ENCODE measurements at regions not wholly inside any gene's neighbourhood (a gene's known extent, or its start where the extent isn't known, plus 50 kb on each side); places are given as distances from the start of the nearest gene placed in this dataset.

DNA sequence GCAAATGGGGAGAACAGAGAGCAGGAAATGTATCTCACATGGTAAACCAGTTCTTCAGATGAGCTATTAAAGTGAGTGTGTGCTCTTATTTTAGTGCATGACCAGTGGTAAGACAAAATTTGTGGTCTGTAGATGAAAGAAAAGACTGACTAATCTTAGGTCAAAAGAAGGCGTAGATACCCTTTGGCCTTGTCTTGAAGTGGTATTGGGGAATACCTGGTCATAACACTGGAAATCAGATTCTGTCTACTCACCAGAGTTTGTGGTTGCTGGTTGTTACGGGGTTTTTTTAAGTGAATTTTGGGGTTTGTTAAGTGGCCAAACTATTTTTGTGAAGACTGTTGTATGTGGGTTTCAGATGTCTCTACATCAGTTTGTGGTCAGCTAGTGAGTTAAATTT, 173.5 kb downstream of the KDM5D start:
- H3K4me3 ChIP-seq (ENCODE audit: low read length): no peak overlapping the region
- no peaks in the 10 kb centered on the region for H3K9me3 ChIP-seq (ENCODE audit: control insufficient read depth, insufficient read depth, low read length)
- ATAC-seq: no peak
- Mint-ChIP-seq H3K9me3 (no peaks in the 10 kb centered on the region), H3K27me3 (ENCODE audit: low read depth in 2 of 2) (no peaks in the 10 kb centered on the region), H3K4me1 (peaks cover 0 to 39% of the 10 kb centered on the region in 2 donors), H3K36me3 (no peaks in the 10 kb centered on the region), H3K27ac (peak overlapping the region in 1 of 2 donors; percentile 77), H3K4me3 (no peak overlapping the region)
- intact Hi-C loops (cut with micrococcal nuclease): no loop called here
- DNase-seq: peak in 1 of 2 donors; percentile 8
- H3K4me1 ChIP-seq (ENCODE audit: control insufficient read depth, insufficient read depth, low read length): peaks cover 9% of the 10 kb centered on the region
- H3K27me3 ChIP-seq (ENCODE audit: control insufficient read depth, insufficient read depth, low read length): no peaks in the 10 kb centered on the region
- no peaks in the 10 kb centered on the region for H3K36me3 ChIP-seq (ENCODE audit: control insufficient read depth, insufficient read depth, low read length)
- 7% methylated on average over 1 of the region's 2 CpGs for WGBS (ENCODE audit: insufficient coverage)
- H3K27ac ChIP-seq (ENCODE audit: low read length): no peak overlapping the region
- TF ChIP-seq, protein P1, sequence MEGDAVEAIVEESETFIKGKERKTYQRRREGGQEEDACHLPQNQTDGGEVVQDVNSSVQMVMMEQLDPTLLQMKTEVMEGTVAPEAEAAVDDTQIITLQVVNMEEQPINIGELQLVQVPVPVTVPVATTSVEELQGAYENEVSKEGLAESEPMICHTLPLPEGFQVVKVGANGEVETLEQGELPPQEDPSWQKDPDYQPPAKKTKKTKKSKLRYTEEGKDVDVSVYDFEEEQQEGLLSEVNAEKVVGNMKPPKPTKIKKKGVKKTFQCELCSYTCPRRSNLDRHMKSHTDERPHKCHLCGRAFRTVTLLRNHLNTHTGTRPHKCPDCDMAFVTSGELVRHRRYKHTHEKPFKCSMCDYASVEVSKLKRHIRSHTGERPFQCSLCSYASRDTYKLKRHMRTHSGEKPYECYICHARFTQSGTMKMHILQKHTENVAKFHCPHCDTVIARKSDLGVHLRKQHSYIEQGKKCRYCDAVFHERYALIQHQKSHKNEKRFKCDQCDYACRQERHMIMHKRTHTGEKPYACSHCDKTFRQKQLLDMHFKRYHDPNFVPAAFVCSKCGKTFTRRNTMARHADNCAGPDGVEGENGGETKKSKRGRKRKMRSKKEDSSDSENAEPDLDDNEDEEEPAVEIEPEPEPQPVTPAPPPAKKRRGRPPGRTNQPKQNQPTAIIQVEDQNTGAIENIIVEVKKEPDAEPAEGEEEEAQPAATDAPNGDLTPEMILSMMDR (IDR thresholded peaks at IDR 0.05): no peak

DNA sequence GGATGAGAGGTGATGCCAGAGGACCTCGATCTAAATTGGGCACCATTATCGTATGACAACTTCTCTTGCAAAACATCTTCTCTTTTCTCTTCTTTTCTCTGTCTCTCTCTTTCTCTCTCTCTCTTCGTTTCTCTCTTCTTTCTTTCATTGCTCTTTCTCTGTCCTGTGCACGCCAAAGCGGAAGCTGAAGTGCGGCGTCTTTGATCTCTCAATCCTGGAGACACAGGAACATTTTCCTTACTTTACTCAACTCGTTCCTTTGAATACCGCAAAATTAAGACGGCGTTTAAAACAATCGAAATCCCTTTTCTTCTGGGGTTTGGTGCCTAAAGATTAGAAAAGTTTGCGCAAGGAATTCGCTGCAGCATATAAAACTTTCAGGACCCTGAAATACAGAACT, 176.6 kb downstream of the KDM5D start:
- H3K36me3 Mint-ChIP-seq: no peaks in the 10 kb centered on the region
- intact Hi-C loops (cut with micrococcal nuclease): loop anchor here (1.0 to 10.0 kb wide), 3 partner anchors 63 to 1007 kb away; partner anchors contain the start of genes EIF1AY and KDM5D
- Histone ChIP-seq H3K9me3 (ENCODE audit: control insufficient read depth, insufficient read depth, low read length) (no peaks in the 10 kb centered on the region), H3K36me3 (ENCODE audit: control insufficient read depth, insufficient read depth, low read length) (no peaks in the 10 kb centered on the region), H3K27ac (ENCODE audit: low read length) (peak overlapping the region; percentile 96), H3K27me3 (ENCODE audit: control insufficient read depth, insufficient read depth, low read length) (no peaks in the 10 kb centered on the region), H3K4me3 (ENCODE audit: low read length) (peak overlapping the region; percentile 75), H3K4me1 (ENCODE audit: control insufficient read depth, insufficient read depth, low read length) (peaks cover 9% of the 10 kb centered on the region)
- TF ChIP-seq, protein P1 (IDR thresholded peaks at IDR 0.05): no peak
- DNase-seq: no peak
- H3K4me3 Mint-ChIP-seq: no peak overlapping the region
- no peak for ATAC-seq
- WGBS (ENCODE audit: insufficient coverage): 3% methylated on average over 13 of the region's 14 CpGs
- H3K27me3 Mint-ChIP-seq (ENCODE audit: low read depth in 2 of 2): no peaks in the 10 kb centered on the region
- H3K9me3 Mint-ChIP-seq: no peaks in the 10 kb centered on the region
- H3K27ac Mint-ChIP-seq: peak overlapping the region in 1 of 2 donors; percentile 90
- peaks cover 0 to 39% of the 10 kb centered on the region in 2 donors for H3K4me1 Mint-ChIP-seq

DNA sequence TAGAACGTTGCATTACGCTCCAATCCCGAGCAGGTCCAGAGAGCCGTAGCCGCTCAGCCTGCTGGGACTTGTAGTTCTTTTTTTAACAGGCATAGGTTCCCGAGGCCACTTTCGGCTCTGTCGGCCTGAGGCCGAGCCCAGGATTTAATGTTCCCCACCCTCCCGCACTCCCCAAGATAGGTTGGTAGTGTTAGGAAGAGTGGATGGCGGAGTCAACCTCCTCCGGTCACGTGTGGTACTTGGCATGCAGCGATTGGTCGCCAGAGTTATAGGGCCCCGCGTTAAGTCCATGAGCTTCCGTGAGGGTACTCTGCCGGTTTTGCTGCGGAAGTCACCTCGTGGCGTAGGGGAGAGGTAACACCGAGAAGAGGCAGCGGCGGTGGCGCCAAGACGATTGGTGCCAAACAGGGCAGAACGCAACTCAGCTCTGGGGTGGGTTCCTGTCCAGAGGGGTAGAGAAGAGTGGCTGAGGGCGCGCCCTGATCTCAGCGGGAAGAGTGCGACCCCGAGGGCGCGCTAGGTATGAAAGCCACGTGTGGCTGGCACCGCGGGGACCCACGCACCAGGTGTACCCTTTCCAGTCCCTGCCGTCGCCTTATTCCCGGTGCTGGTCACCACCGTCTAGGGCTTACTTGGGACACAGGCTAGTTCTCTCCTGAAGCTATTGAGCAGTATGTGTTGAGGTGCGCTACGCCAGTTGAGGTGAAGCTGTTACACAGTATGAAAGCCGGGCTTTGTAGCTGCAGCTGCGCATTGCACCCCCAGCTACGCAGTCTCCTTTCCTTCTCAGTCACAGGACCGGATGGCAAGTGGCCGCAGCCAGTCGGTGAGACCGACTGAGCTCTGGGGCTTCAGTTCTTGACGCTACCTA, 177.2 kb downstream of the KDM5D start:
- Histone ChIP-seq H3K4me3 (ENCODE audit: low read length) (peak overlapping the region; percentile 75), H3K36me3 (ENCODE audit: control insufficient read depth, insufficient read depth, low read length) (no peaks in the 10 kb centered on the region), H3K9me3 (ENCODE audit: control insufficient read depth, insufficient read depth, low read length) (no peaks in the 10 kb centered on the region), H3K27ac (ENCODE audit: low read length) (peak overlapping the region; percentile 96), H3K27me3 (ENCODE audit: control insufficient read depth, insufficient read depth, low read length) (no peaks in the 10 kb centered on the region), H3K4me1 (ENCODE audit: control insufficient read depth, insufficient read depth, low read length) (peaks cover 9% of the 10 kb centered on the region)
- Mint-ChIP-seq H3K4me1 (peaks cover 0 to 39% of the 10 kb centered on the region in 2 donors), H3K36me3 (no peaks in the 10 kb centered on the region), H3K9me3 (no peaks in the 10 kb centered on the region), H3K4me3 (no peak overlapping the region), H3K27ac (peak overlapping the region in 1 of 2 donors; percentile 90), H3K27me3 (ENCODE audit: low read depth in 2 of 2) (no peaks in the 10 kb centered on the region)
- peak in 2 of 3 donors; percentile 78 to 92 for ATAC-seq
- TF ChIP-seq, protein P1 (IDR thresholded peaks at IDR 0.05): no peak
- WGBS (ENCODE audit: insufficient coverage): 0% methylated on average over 47 of the region's 53 CpGs
- peak; percentile 73 to 91 for DNase-seq
- intact Hi-C loops (cut with micrococcal nuclease): loop anchor here (1.0 to 10.0 kb wide), 3 partner anchors 62 to 1008 kb away; partner anchors contain the start of genes EIF1AY and KDM5D
